Panc1 (cell line): ENCODE measurements at regions not wholly inside any gene's neighbourhood (a gene's known extent, or its start where the extent isn't known, plus 50 kb on each side); places are given as distances from the start of the nearest gene placed in this dataset.

Experiments used
- SIN3A ChIP-seq: IDR thresholded peaks from 2 replicates; pipeline ENCODE4 v1.6.1; 2012; ENCODE audit warnings: low read depth, mild to moderate bottlenecking, low read length, moderate library complexity, borderline replicate concordance; ENCODE audit not compliant: insufficient read depth
- TCF7L2 ChIP-seq: IDR thresholded peaks from 2 replicates; pipeline ENCODE4 v1.6.1; 2011; ENCODE audit warnings: mild to moderate bottlenecking, low read depth, low read length, inconsistent platforms
- TF ChIP-seq, protein P1 (sequence below): fragments of 450-650 bp; IDR thresholded peaks from 2 replicates; pipeline ENCODE4 v1.5.1; 2017; ENCODE audit warnings: mild to moderate bottlenecking
- TF ChIP-seq, protein P2 (sequence below), 2 experiments: IDR thresholded peaks; 2 replicates each; pipeline ENCODE4 v1.6.1; 2011 to 2012; ENCODE audit warnings: low read depth in 2 of 2, control low read depth in 1 of 2, low read length in 1 of 2, mild to moderate bottlenecking in 1 of 2, moderate library complexity in 1 of 2; ENCODE audit not compliant: insufficient read depth in 1 of 2

DNA sequence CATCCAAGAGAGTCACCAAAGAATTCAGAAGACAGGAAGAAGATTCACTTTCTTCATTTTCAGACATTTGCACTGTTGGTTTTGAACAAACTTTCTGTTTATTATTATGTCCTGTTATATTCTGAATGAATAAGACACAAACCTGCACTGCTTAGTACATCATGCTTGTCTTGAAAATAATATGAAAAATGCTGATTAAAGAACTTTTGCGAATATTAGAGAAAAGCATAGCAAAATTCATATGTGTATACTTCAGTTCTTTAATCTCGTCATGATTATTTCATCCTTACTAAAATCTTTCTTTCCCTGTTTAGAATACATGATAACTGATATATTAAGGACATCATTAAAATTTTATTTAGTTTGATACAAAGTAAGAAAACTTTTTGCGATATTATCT lies 504.1 kb downstream of the POM121L12 start:
- TF ChIP-seq, protein P1, sequence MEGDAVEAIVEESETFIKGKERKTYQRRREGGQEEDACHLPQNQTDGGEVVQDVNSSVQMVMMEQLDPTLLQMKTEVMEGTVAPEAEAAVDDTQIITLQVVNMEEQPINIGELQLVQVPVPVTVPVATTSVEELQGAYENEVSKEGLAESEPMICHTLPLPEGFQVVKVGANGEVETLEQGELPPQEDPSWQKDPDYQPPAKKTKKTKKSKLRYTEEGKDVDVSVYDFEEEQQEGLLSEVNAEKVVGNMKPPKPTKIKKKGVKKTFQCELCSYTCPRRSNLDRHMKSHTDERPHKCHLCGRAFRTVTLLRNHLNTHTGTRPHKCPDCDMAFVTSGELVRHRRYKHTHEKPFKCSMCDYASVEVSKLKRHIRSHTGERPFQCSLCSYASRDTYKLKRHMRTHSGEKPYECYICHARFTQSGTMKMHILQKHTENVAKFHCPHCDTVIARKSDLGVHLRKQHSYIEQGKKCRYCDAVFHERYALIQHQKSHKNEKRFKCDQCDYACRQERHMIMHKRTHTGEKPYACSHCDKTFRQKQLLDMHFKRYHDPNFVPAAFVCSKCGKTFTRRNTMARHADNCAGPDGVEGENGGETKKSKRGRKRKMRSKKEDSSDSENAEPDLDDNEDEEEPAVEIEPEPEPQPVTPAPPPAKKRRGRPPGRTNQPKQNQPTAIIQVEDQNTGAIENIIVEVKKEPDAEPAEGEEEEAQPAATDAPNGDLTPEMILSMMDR = no peak
- TF ChIP-seq SIN3A (no peak), TCF7L2 (no peak)
- TF ChIP-seq, protein P2, sequence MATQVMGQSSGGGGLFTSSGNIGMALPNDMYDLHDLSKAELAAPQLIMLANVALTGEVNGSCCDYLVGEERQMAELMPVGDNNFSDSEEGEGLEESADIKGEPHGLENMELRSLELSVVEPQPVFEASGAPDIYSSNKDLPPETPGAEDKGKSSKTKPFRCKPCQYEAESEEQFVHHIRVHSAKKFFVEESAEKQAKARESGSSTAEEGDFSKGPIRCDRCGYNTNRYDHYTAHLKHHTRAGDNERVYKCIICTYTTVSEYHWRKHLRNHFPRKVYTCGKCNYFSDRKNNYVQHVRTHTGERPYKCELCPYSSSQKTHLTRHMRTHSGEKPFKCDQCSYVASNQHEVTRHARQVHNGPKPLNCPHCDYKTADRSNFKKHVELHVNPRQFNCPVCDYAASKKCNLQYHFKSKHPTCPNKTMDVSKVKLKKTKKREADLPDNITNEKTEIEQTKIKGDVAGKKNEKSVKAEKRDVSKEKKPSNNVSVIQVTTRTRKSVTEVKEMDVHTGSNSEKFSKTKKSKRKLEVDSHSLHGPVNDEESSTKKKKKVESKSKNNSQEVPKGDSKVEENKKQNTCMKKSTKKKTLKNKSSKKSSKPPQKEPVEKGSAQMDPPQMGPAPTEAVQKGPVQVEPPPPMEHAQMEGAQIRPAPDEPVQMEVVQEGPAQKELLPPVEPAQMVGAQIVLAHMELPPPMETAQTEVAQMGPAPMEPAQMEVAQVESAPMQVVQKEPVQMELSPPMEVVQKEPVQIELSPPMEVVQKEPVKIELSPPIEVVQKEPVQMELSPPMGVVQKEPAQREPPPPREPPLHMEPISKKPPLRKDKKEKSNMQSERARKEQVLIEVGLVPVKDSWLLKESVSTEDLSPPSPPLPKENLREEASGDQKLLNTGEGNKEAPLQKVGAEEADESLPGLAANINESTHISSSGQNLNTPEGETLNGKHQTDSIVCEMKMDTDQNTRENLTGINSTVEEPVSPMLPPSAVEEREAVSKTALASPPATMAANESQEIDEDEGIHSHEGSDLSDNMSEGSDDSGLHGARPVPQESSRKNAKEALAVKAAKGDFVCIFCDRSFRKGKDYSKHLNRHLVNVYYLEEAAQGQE (IDR thresholded peaks at IDR 0.05; ENCODE audit: insufficient read depth in 1 of 2, low read depth in 2 of 2, low read length in 1 of 2) = no peak
